HCT116 (cell line): ENCODE measurements at regions not wholly inside any gene's neighbourhood (a gene's known extent, or its start where the extent isn't known, plus 50 kb on each side); places are given as distances from the start of the nearest gene placed in this dataset.

Experiments used
- ATAC-seq: fragments of 200-7000 bp; cut with Tn5 transposase; 2 replicates; pipeline ENCODE4 v1.9.1; 2020; ENCODE audit warnings: mild to moderate bottlenecking, moderate library complexity
- BruUV-seq: library from RNA; stranded (reverse); fragments of 400-500 nt; replicated peaks from 2 replicates; lab custom pipeline; 2021; lab: Mats Ljungman, UMichigan
- CTCF ChIA-PET: fragments of 300-600 bp; sonication (Branson Sonifier 250); formaldehyde crosslinking; loops from one replicate; lab custom pipeline; 2021; ENCODE audit warnings: antibody characterized with exemption; lab: Charles Lee
- POLR2A ChIA-PET: fragments of 300-600, 350-600 bp; sonication (Branson Sonifier 250); formaldehyde crosslinking; loops from one replicate; lab custom pipeline; 2021; ENCODE audit warnings: antibody characterized with exemption; lab: Charles Lee
- RAD21 ChIA-PET, 2 experiments: fragments of 300-600 bp; sonication (Branson Sonifier 250); formaldehyde crosslinking; loops; one replicate each; lab custom pipeline; 2023; ENCODE audit warnings: low total read pairs in 2 of 2; ENCODE audit not compliant: uncharacterized antibody in 2 of 2, unreplicated experiment in 2 of 2, low non-redundant PET in 1 of 2; lab: Charles Lee
- DNase-seq: peaks from one replicate; pipeline ENCODE4 v3.0.0-alpha.2; 2010; ENCODE audit warnings: low read depth, low spot score
- H2AFZ ChIP-seq: fragments of 200-600 bp; shearing (Covaris generic), sonication (generic); 2 replicates; pipeline ENCODE4 v1.6.1; 2017; ENCODE audit warnings: low read depth, mixed run types, mixed read lengths, antibody characterized with exemption, low read length; ENCODE audit not compliant: poor library complexity, severe bottlenecking
- H3K27ac ChIP-seq: 2 replicates; pipeline ENCODE4 v1.5.1; 2012; ENCODE audit warnings: low read depth, low read length
- H3K27me3 ChIP-seq: fragments of 200-600 bp; sonication (generic); 2 replicates; pipeline ENCODE4 v1.6.1; 2016; ENCODE audit warnings: mixed run types, low read length, mixed read lengths; ENCODE audit not compliant: insufficient read depth
- H3K36me3 ChIP-seq, 2 experiments: fragments of 200-500 bp in 1 of 2; fragments of 200-600 bp in 1 of 2; sonication (Bioruptor generic) in 1 of 2; sonication (generic) in 1 of 2; 2 replicates each; pipeline versions ENCODE4 v1.5.1 to v1.6.1; 2014 to 2016; ENCODE audit warnings: low read length in 2 of 2, inconsistent platforms in 1 of 2, mixed read lengths in 1 of 2, mixed run types in 1 of 2; ENCODE audit not compliant: insufficient read depth in 2 of 2, control insufficient read depth in 1 of 2
- H3K4me1 ChIP-seq, 2 experiments: fragments of 200-600 bp in 1 of 2; sonication (generic) in 1 of 2; 2 replicates each; pipeline versions ENCODE4 v1.5.1 to v1.6.1; 2012 to 2017; ENCODE audit warnings: low read length in 2 of 2, inconsistent platforms in 1 of 2, mild to moderate bottlenecking in 1 of 2, mixed read lengths in 1 of 2, mixed run types in 1 of 2, moderate library complexity in 1 of 2; ENCODE audit not compliant: insufficient read depth in 2 of 2, control insufficient read depth in 1 of 2
- H3K4me2 ChIP-seq: fragments of 200-600 bp; sonication (generic); 2 replicates; pipeline ENCODE4 v1.6.1; 2017; ENCODE audit warnings: mixed run types, low read length, mixed read lengths
- H3K4me3 ChIP-seq, 2 experiments: fragments of 200-600 bp in 1 of 2; sonication (generic) in 1 of 2; replicated peaks in 1 of 2; 2 replicates each; pipeline ENCODE4 v1.5.1; 2011 to 2016; ENCODE audit warnings: low read length in 2 of 2, control low read depth in 1 of 2, low read depth in 1 of 2, mild to moderate bottlenecking in 1 of 2, mixed read lengths in 1 of 2, mixed run types in 1 of 2
- H3K79me2 ChIP-seq: fragments of 200-600 bp; sonication (generic); 2 replicates; pipeline ENCODE4 v1.6.1; 2017; ENCODE audit warnings: mild to moderate bottlenecking, mixed run types, low read length, moderate library complexity, mixed read lengths; ENCODE audit not compliant: insufficient read depth
- H3K9ac ChIP-seq: fragments of 200-600 bp; sonication (generic); 2 replicates; pipeline ENCODE4 v1.6.1; 2016; ENCODE audit warnings: low read length, mixed read lengths
- H3K9me2 ChIP-seq: fragments of 200-600 bp; sonication (generic), shearing (Covaris generic); 2 replicates; pipeline ENCODE4 v1.6.1; 2017; ENCODE audit warnings: mixed run types, mild to moderate bottlenecking, moderate library complexity; ENCODE audit not compliant: insufficient read depth
- H3K9me3 ChIP-seq, 2 experiments: fragments of 200-500 bp in 1 of 2; fragments of 200-600 bp in 1 of 2; sonication (Bioruptor generic) in 1 of 2; sonication (generic) in 1 of 2; 2 replicates each; pipeline ENCODE4 v1.6.1; 2014 to 2017; ENCODE audit warnings: low read length in 2 of 2, mixed read lengths in 2 of 2, inconsistent platforms in 1 of 2, low read depth in 1 of 2, mild to moderate bottlenecking in 1 of 2, mixed run types in 1 of 2, moderate library complexity in 1 of 2; ENCODE audit not compliant: control insufficient read depth in 1 of 2, insufficient read depth in 1 of 2
- H4K20me1 ChIP-seq: fragments of 200-600 bp; sonication (generic), shearing (Covaris generic); 2 replicates; pipeline ENCODE4 v1.6.1; 2017; ENCODE audit warnings: mixed run types, mild to moderate bottlenecking, moderate library complexity; ENCODE audit not compliant: insufficient read depth
- CBX3 ChIP-seq: IDR thresholded peaks from 2 replicates; pipeline ENCODE4 v1.6.1; 2012; ENCODE audit warnings: low read depth
- ELF1 ChIP-seq: IDR thresholded peaks from 2 replicates; pipeline ENCODE4 v1.6.1; 2012; ENCODE audit warnings: low read depth, borderline replicate concordance
- EZH2phosphoT487 ChIP-seq: fragments of 200-600 bp; IDR thresholded peaks from 2 replicates; pipeline ENCODE4 v1.6.1; 2018; ENCODE audit warnings: antibody characterized with exemption, borderline replicate concordance
- POLR2A ChIP-seq: IDR thresholded peaks from 2 replicates; pipeline ENCODE4 v1.7.0; 2011; ENCODE audit warnings: borderline replicate concordance; ENCODE audit not compliant: insufficient read depth, insufficient read length; ENCODE audit errors: extremely low read depth
- POLR2AphosphoS5 ChIP-seq: IDR thresholded peaks from 2 replicates; pipeline ENCODE4 v1.6.1; 2011; ENCODE audit warnings: mild to moderate bottlenecking, low read depth, low read length, moderate library complexity
- RAD21 ChIP-seq: IDR thresholded peaks from 2 replicates; pipeline ENCODE4 v1.6.1; 2012; ENCODE audit warnings: low read depth, mild to moderate bottlenecking
- SIN3A ChIP-seq: IDR thresholded peaks from 2 replicates; pipeline ENCODE4 v1.6.1; 2012; ENCODE audit warnings: low read depth
- SP1 ChIP-seq: IDR thresholded peaks from 2 replicates; pipeline ENCODE4 v1.6.1; 2012; ENCODE audit warnings: low read depth
- SRF ChIP-seq: IDR thresholded peaks from 2 replicates; pipeline ENCODE4 v1.6.1; 2012; ENCODE audit warnings: low read depth
- TCF7L2 ChIP-seq: IDR thresholded peaks from 2 replicates; pipeline ENCODE4 v1.7.0; 2011; ENCODE audit warnings: borderline replicate concordance, inconsistent platforms; ENCODE audit not compliant: insufficient read depth, insufficient read length; ENCODE audit errors: extremely low read depth
- intact Hi-C: fragments of 100-400 bp; cut with micrococcal nuclease; formaldehyde crosslinking; loops from 2 replicates; pipeline ENCODE4 v1.10.0; 2022
- TF ChIP-seq, protein P1 (sequence below): IDR thresholded peaks from 2 replicates; pipeline ENCODE4 v1.6.1; 2012
- TF ChIP-seq, protein P2 (sequence below): IDR thresholded peaks from 2 replicates; pipeline ENCODE4 v1.6.1; 2012; ENCODE audit warnings: low read depth

DNA sequence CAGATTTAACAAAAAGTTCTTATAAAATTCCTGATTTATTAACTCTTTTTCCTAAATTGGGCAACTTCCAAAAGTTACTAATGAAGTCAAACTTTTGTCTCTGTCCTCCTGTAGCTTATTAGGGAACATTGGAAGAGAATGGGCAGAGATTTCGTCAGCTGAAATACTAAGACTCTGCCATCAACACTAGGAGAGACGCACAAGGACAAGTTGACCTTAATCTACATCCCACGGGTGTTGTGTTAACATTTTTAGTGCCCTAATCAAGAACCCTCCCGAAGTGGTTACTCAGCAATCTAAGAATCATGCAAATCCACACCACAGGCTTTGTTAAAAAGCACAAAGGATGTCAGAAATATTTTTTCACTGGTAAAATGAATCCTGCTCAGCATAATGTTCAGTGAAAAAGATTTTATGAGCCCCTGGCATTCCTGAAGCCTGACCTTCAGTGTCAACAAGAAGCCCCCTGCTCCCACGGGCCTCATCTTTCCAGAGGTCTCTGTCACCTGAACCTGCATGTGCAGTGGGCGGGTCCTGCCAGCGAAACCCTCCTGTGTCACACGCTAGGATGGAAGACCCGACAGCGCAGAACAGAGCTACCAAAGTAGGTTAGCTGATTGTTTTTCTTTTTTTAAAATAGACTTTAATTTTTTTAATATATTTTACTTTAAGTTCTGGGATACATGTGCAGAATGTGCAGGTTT, 70.6 kb upstream of the AKR1E2 start:
- Histone ChIP-seq H3K79me2 (no peaks in the 10 kb centered on the region), H3K36me3 (no peaks in the 10 kb centered on the region), H3K9ac (no peak overlapping the region), H3K27me3 (no peaks in the 10 kb centered on the region), H3K9me2 (no peaks in the 10 kb centered on the region), H3K4me1 (no peaks in the 10 kb centered on the region), H3K9me3 (no peaks in the 10 kb centered on the region), H3K27ac (no peak overlapping the region), H4K20me1 (no peaks in the 10 kb centered on the region), H3K4me2 (no peak overlapping the region), H2AFZ (no peak overlapping the region), H3K4me3 (no peak overlapping the region)
- ChIA-PET POLR2A (no interaction called here), CTCF (no interaction called here), RAD21 (no interaction called here)
- TF ChIP-seq CBX3, result no peak
- BruUV-seq, result no TSS peak
- intact Hi-C loops, result no loop called here
- ATAC-seq, result no peak
- no peak for DNase-seq

GRCh38 chr10:4754143-4754542, 71.9 kb upstream of the AKR1E2 start:
- no peaks in the 10 kb centered on the region for H3K4me1 ChIP-seq
- ChIA-PET CTCF (no interaction called here), POLR2A (no interaction called here), RAD21 (no interaction called here)
- H3K79me2 ChIP-seq, result no peaks in the 10 kb centered on the region
- no peaks in the 10 kb centered on the region for H4K20me1 ChIP-seq
- ATAC-seq, result no peak
- H3K27me3 ChIP-seq, result no peaks in the 10 kb centered on the region
- BruUV-seq, result no TSS peak
- no peak overlapping the region for H2AFZ ChIP-seq
- intact Hi-C loops, result no loop called here
- H3K27ac ChIP-seq, result no peak overlapping the region
- H3K9me3 ChIP-seq, result no peaks in the 10 kb centered on the region
- no peak for DNase-seq
- no peak overlapping the region for H3K9ac ChIP-seq
- TF ChIP-seq SIN3A, result no peak
- TF ChIP-seq SP1, result no peak
- TF ChIP-seq POLR2A, result no peak
- TF ChIP-seq EZH2phosphoT487, result no peak
- no peak for TF ChIP-seq ELF1
- TF ChIP-seq SRF, result no peak
- no peak for TF ChIP-seq POLR2AphosphoS5
- no peak for TF ChIP-seq RAD21
- TF ChIP-seq, protein P1, sequence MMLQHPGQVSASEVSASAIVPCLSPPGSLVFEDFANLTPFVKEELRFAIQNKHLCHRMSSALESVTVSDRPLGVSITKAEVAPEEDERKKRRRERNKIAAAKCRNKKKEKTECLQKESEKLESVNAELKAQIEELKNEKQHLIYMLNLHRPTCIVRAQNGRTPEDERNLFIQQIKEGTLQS, result no peak
- TF ChIP-seq, protein P2, sequence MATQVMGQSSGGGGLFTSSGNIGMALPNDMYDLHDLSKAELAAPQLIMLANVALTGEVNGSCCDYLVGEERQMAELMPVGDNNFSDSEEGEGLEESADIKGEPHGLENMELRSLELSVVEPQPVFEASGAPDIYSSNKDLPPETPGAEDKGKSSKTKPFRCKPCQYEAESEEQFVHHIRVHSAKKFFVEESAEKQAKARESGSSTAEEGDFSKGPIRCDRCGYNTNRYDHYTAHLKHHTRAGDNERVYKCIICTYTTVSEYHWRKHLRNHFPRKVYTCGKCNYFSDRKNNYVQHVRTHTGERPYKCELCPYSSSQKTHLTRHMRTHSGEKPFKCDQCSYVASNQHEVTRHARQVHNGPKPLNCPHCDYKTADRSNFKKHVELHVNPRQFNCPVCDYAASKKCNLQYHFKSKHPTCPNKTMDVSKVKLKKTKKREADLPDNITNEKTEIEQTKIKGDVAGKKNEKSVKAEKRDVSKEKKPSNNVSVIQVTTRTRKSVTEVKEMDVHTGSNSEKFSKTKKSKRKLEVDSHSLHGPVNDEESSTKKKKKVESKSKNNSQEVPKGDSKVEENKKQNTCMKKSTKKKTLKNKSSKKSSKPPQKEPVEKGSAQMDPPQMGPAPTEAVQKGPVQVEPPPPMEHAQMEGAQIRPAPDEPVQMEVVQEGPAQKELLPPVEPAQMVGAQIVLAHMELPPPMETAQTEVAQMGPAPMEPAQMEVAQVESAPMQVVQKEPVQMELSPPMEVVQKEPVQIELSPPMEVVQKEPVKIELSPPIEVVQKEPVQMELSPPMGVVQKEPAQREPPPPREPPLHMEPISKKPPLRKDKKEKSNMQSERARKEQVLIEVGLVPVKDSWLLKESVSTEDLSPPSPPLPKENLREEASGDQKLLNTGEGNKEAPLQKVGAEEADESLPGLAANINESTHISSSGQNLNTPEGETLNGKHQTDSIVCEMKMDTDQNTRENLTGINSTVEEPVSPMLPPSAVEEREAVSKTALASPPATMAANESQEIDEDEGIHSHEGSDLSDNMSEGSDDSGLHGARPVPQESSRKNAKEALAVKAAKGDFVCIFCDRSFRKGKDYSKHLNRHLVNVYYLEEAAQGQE, result no peak
- no peak for TF ChIP-seq TCF7L2
- TF ChIP-seq, all 23 proteins: peak for 0
- H3K4me3 ChIP-seq, result no peak overlapping the region
- H3K36me3 ChIP-seq, result no peaks in the 10 kb centered on the region
- no peak overlapping the region for H3K4me2 ChIP-seq
- H3K9me2 ChIP-seq, result no peaks in the 10 kb centered on the region
